Spleen (tissue), 7 donors: ENCODE measurements at regions not wholly inside any gene's neighbourhood (a gene's known extent, or its start where the extent isn't known, plus 50 kb on each side); places are given as distances from the start of the nearest gene placed in this dataset.

Source experiments
- POLR2A ChIP-seq, 3 donors: fragments of 450-650 bp; IDR thresholded peaks; one replicate each; pipeline ENCODE4 v1.5.1; 2017; ENCODE audit warnings: antibody characterized with exemption in 3 of 3, mild to moderate bottlenecking in 1 of 3
- TF ChIP-seq, protein P1 (sequence below), 11 experiments: fragments of 200-600 bp in 7 of 11; fragments of 450-650 bp in 4 of 11; sonication (generic) in 4 of 11; IDR thresholded peaks in 8 of 11; conservative IDR thresholded peaks in 3 of 11; 1 replicate in 7 of 11; 2 replicates in 4 of 11; pipeline versions ENCODE4 v1.4.0 to v1.8.0; 2016 to 2021; ENCODE audit warnings: antibody characterized with exemption in 11 of 11, inconsistent platforms in 4 of 11, mild to moderate bottlenecking in 1 of 11
- donor health status: DM: no; HTN: no; CAD: no; lungs with moderate emphysema.
- donor health status: DM: no; HTN: no; CAD: no.
- donor health status: DM: no; HTN: no; CAD: no.

DNA sequence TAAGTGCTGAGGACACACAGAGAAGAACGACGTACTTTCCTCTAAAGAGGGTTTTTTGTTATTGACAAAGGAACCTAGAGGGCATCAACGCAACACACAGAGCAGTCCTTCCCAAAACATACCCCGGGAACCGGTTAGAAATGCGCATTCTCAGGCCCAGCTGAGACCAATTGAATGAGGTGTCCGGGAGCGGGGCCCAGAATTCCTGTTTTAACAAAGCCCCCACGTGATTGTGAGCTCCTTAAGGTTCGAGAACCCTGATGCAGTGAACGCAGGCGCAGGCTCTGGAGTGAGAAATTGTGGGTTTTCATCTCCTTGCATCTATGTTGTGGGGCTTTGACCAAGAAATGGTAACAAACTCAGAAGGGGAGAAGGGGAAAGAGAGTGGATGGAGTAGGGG lies 51.0 kb upstream of the TBX3 start:
- TF ChIP-seq, protein P1, sequence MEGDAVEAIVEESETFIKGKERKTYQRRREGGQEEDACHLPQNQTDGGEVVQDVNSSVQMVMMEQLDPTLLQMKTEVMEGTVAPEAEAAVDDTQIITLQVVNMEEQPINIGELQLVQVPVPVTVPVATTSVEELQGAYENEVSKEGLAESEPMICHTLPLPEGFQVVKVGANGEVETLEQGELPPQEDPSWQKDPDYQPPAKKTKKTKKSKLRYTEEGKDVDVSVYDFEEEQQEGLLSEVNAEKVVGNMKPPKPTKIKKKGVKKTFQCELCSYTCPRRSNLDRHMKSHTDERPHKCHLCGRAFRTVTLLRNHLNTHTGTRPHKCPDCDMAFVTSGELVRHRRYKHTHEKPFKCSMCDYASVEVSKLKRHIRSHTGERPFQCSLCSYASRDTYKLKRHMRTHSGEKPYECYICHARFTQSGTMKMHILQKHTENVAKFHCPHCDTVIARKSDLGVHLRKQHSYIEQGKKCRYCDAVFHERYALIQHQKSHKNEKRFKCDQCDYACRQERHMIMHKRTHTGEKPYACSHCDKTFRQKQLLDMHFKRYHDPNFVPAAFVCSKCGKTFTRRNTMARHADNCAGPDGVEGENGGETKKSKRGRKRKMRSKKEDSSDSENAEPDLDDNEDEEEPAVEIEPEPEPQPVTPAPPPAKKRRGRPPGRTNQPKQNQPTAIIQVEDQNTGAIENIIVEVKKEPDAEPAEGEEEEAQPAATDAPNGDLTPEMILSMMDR (IDR thresholded peaks at IDR 0.05 in 8 of 11, conservative IDR thresholded peaks at IDR 0.05 in 3 of 11), result no peak
- TF ChIP-seq POLR2A (IDR thresholded peaks at IDR 0.05), result no peak
